AG08395 (cell line): ENCODE measurements at regions not wholly inside any gene's neighbourhood (a gene's known extent, or its start where the extent isn't known, plus 50 kb on each side); places are given as distances from the start of the nearest gene placed in this dataset.
A peak's percentile ranks its signal among the peaks of the same experiment; 100 is the strongest.

Experiments
- DNase-seq: peaks from one replicate; pipeline ENCODE4 v3.0.0; 2012; ENCODE audit warnings: mixed read lengths, low spot score

- peak; percentile 67 for DNase-seq
These were observed 126.7 kb upstream of the FOXF1 start for GRCh38 chr16:86383488-86384262.

GRCh38 chr16:86384263-86384649 lies 126.1 kb upstream of the FOXF1 start:
- DNase-seq, result no peak

GRCh38 chr16:86384980-86385379 lies 125.3 kb upstream of the FOXF1 start:
- no peak for DNase-seq

- DNase-seq, result peak; percentile 95
These were observed 122.6 kb upstream of the FOXF1 start for GRCh38 chr16:86387468-86388440.

GRCh38 chr16:86388976-86389375 lies 121.4 kb upstream of the FOXF1 start:
- no peak for DNase-seq

- DNase-seq, result no peak
These were observed 120.6 kb upstream of the FOXF1 start for GRCh38 chr16:86389566-86390328.

GRCh38 chr16:86390335-86390734 lies 120.0 kb upstream of the FOXF1 start:
- DNase-seq, result no peak

- DNase-seq, result no peak
These were observed 118.8 kb upstream of the FOXF1 start for GRCh38 chr16:86391486-86391885.

- DNase-seq, result peak; percentile 63
These were observed 118.3 kb upstream of the FOXF1 start for GRCh38 chr16:86391984-86392383.

- DNase-seq, result no peak
These were observed 117.7 kb upstream of the FOXF1 start for GRCh38 chr16:86392436-86393152.

- DNase-seq, result no peak
These were observed 116.3 kb upstream of the FOXF1 start for GRCh38 chr16:86393907-86394626.

- DNase-seq, result no peak
These were observed 114.8 kb upstream of the FOXF1 start for GRCh38 chr16:86395477-86395876.

- DNase-seq, result peak; percentile 65
These were observed 113.9 kb upstream of the FOXF1 start for GRCh38 chr16:86396422-86396821.

GRCh38 chr16:86396901-86397311 lies 113.4 kb upstream of the FOXF1 start:
- DNase-seq, result peak; percentile 85

- DNase-seq, result no peak
These were observed 112.1 kb upstream of the FOXF1 start for GRCh38 chr16:86398201-86398600.

GRCh38 chr16:86398622-86399021 lies 111.7 kb upstream of the FOXF1 start:
- DNase-seq, result no peak

GRCh38 chr16:86401126-86401525 lies 109.2 kb upstream of the FOXF1 start:
- no peak for DNase-seq

- DNase-seq, result no peak
These were observed 107.2 kb upstream of the FOXF1 start for GRCh38 chr16:86403085-86403484.

GRCh38 chr16:86403541-86404163 lies 106.7 kb upstream of the FOXF1 start:
- no peak for DNase-seq

GRCh38 chr16:86404678-86405077 lies 105.6 kb upstream of the FOXF1 start:
- DNase-seq, result no peak
